KOPT-K1 (cell line): ENCODE measurements at regions not wholly inside any gene's neighbourhood (a gene's known extent, or its start where the extent isn't known, plus 50 kb on each side); places are given as distances from the start of the nearest gene placed in this dataset.

Source experiments
- H3K27ac ChIP-seq: fragments of 200-600 bp; sonication (generic); 2 replicates; pipeline ENCODE4 v1.5.1; 2016; ENCODE audit warnings: antibody characterized with exemption, mild to moderate bottlenecking, low read depth, low read length; ENCODE audit not compliant: poor library complexity, severe bottlenecking
- H3K36me3 ChIP-seq: fragments of 200-600 bp; sonication (generic); 2 replicates; pipeline ENCODE4 v1.5.1; 2017; ENCODE audit warnings: antibody characterized with exemption, mild to moderate bottlenecking, low read length, moderate library complexity; ENCODE audit not compliant: insufficient read depth
- H3K9me3 ChIP-seq: fragments of 200-600 bp; sonication (generic); 2 replicates; pipeline ENCODE4 v1.5.1; 2017; ENCODE audit warnings: antibody characterized with exemption, low read length, mild to moderate bottlenecking; ENCODE audit not compliant: insufficient read depth, poor library complexity, severe bottlenecking

DNA sequence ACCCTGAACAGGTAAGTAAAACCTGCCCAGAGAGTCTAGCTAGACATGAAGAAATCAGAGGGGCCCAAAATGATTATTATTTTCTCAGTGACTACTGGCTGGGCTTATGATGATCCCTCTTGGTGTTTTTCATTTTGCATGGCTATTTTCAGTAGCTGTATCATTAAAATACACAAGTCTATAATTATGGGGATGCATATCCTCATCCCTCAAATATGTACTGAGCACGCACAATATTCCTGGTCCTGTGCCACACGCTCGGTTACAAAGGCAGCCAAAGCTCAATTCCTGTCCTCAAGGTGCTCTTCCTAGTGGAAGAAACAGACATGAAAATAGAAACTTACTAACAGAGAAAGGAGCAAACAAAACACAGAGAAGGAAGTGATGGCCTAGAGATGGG lies 180.0 kb downstream of the DAD1 start:
- Histone ChIP-seq H3K27ac (peak overlapping the region; percentile 14), H3K36me3 (no peaks in the 10 kb centered on the region), H3K9me3 (no peaks in the 10 kb centered on the region)

DNA sequence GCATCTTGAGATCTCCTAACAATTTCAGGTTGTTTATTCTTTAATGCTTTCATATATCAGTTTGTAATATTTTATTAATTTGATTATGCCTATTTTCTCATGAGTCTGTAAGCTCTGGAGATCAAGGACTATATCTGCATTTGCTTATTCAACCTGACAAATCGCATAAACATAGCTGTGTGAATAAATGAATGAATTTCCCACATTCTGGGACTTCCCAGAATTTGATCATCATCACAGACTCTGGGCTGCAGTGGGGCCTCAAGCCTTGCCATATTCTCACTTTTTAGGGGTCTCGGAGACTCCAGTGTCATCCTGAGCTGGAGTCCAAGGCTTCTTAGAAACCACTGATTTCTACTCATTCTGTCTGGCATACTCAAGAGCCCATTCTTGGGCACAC lies 180.5 kb downstream of the DAD1 start:
- Histone ChIP-seq H3K36me3 (no peaks in the 10 kb centered on the region), H3K27ac (no peak overlapping the region), H3K9me3 (no peaks in the 10 kb centered on the region)

- H3K9me3 ChIP-seq = no peaks in the 10 kb centered on the region
- no peaks in the 10 kb centered on the region for H3K36me3 ChIP-seq
- H3K27ac ChIP-seq = no peak overlapping the region
Observed at GRCh38 chr14:22407033-22407432, 182.0 kb downstream of the DAD1 start.

DNA sequence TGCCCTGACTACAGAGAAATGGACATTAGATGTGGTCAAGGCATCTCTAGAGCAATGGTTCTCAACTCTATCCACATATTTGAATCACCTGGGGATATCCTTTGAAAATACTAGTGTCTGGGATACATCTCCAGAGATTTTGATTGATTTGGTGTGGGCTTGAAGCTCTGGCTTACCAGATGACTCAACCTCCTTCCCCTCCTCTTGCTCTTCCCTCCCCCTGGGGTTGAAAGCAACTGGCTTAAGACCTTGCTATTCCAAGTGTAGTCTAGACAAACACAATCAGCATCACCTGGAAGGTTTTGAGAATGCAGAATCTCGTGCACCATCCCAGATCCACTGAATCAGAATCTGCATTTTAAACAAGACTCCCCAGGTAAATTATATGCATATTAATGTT lies 183.8 kb downstream of the DAD1 start:
- Histone ChIP-seq H3K36me3 (no peaks in the 10 kb centered on the region), H3K9me3 (no peaks in the 10 kb centered on the region), H3K27ac (no peak overlapping the region)

- Histone ChIP-seq H3K36me3 (no peaks in the 10 kb centered on the region), H3K27ac (peak overlapping the region; percentile 32), H3K9me3 (no peaks in the 10 kb centered on the region)
Observed at GRCh38 chr14:22403296-22403695, 185.7 kb downstream of the DAD1 start.

- H3K36me3 ChIP-seq = no peaks in the 10 kb centered on the region
- H3K27ac ChIP-seq = peak overlapping the region; percentile 8
- H3K9me3 ChIP-seq = no peaks in the 10 kb centered on the region
Observed at GRCh38 chr14:22400655-22401259, 188.3 kb downstream of the DAD1 start.

- no peaks in the 10 kb centered on the region for H3K36me3 ChIP-seq
- no peaks in the 10 kb centered on the region for H3K9me3 ChIP-seq
- no peak overlapping the region for H3K27ac ChIP-seq
Observed at GRCh38 chr14:22399776-22400175, 189.2 kb downstream of the DAD1 start.

GRCh38 chr14:22397221-22397737 lies 191.7 kb downstream of the DAD1 start:
- Histone ChIP-seq H3K27ac (peak overlapping the region; percentile 17), H3K36me3 (no peaks in the 10 kb centered on the region), H3K9me3 (no peaks in the 10 kb centered on the region)

DNA sequence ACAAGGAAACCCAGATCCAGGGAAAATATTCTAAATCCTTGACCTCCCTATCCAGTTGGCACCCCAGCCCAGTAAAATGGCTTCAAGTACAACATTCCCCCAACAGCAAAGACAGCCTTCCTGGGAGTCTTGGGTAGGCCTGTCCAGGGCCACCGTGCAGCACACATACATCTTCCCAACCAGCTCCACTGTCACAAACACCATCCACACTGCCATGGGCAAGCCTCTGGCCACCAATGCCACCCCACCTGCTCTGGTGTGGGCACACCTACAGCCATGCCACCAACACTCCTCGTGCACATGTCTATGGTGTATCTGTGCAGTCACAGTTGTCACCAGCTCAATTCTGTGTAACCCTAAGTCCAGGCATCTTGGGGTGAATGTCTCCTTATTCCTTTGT lies 193.2 kb downstream of the DAD1 start:
- H3K36me3 ChIP-seq = no peaks in the 10 kb centered on the region
- H3K27ac ChIP-seq = no peak overlapping the region
- H3K9me3 ChIP-seq = no peaks in the 10 kb centered on the region

DNA sequence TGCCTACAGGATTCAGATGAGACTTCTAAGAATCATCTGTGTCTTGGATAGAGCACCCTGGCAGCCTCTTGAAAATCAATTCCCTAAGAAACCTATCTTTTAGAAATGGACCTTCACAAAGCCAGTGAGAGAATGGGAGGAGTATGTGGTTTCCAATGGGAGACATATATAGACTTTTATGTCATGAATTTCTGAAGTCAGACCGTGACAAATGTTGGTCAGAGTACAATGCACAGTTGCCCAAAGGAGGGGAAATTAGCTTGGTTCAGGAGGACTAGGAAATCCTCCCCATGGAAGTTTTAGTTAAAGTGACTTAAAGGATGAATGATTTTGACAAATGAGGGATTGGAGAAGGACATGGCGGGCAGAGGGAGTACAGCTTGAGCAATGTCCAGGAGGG lies 194.4 kb downstream of the DAD1 start:
- H3K36me3 ChIP-seq = no peaks in the 10 kb centered on the region
- no peak overlapping the region for H3K27ac ChIP-seq
- H3K9me3 ChIP-seq = no peaks in the 10 kb centered on the region

- H3K9me3 ChIP-seq = no peaks in the 10 kb centered on the region
- no peak overlapping the region for H3K27ac ChIP-seq
- no peaks in the 10 kb centered on the region for H3K36me3 ChIP-seq
Observed at GRCh38 chr14:22393796-22394195, 195.2 kb downstream of the DAD1 start.

GRCh38 chr14:22391908-22392565 lies 197.0 kb downstream of the DAD1 start:
- Histone ChIP-seq H3K9me3 (no peaks in the 10 kb centered on the region), H3K36me3 (no peaks in the 10 kb centered on the region), H3K27ac (no peak overlapping the region)

GRCh38 chr14:22390824-22391461 lies 198.1 kb downstream of the DAD1 start:
- H3K9me3 ChIP-seq = no peaks in the 10 kb centered on the region
- no peaks in the 10 kb centered on the region for H3K36me3 ChIP-seq
- H3K27ac ChIP-seq = no peak overlapping the region

DNA sequence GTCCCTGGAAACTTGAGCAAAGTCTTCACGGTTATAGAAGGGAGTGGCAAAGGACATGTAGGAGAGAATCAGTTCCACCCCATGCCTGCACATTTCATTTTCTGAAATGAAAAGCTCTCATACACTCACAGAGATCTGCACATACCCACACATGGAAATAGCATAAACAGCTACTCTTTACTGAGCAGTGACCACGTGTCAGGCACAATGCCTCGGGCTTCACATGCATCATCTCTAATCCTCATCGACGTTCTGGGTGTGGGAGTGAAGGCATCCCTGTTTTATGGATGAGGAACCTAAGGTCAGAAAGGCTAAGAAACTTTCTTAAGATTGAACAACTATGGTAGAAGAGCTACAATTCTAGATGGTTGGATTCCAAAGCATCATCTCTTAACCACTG lies 198.8 kb downstream of the DAD1 start:
- Histone ChIP-seq H3K36me3 (no peaks in the 10 kb centered on the region), H3K9me3 (no peaks in the 10 kb centered on the region), H3K27ac (no peak overlapping the region)

DNA sequence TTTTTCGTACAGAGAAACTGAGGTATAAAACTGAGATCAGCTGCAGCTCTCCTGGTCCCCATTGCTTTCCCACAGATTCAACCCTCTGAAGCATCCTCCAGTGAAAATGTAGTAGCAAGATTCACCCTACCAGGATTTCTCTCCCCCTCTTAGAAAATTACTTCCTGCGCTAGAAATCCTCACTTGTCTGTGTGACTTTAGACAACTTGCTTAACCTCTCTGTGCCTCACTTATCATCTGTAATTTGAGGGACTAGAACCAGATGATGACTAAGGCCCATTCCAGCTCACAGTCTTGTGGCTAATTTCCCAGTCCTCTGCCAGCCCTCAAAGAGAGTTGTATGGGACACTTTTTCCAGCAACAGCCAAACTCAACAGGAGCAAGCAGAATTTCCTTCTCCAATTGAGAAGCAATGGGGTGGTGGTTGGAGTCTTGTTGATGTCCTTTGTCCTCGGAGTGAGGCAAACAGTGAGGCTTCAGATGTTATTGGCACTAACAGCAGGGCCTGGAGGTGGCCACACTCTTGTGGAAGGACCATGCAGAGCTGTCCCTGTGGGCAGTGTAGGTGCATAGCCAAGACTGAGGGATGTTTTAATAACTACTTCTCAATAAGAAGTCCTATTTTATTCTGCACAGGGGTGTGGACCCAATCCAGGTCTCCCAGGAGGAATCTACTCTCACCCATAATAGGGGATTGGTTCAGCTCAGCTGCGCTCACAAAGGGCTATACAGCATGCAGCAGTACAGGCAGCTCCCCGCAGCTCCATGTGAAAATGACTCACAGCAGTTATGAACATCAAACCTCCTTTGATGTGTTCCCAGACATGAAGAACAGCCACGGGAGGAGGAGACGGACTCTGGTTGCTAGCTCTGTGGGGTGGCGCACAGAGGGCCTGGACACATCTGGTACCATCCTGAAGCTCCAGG lies 200.1 kb downstream of the DAD1 start:
- H3K27ac ChIP-seq = no peak overlapping the region
- H3K9me3 ChIP-seq = no peaks in the 10 kb centered on the region
- H3K36me3 ChIP-seq = no peaks in the 10 kb centered on the region
